ENCODE measurements at regions not wholly inside any gene's neighbourhood (a gene's known extent, or its start where the extent isn't known, plus 50 kb on each side); places are given as distances from the start of the nearest gene placed in this dataset.

- no peak for TF ChIP-seq CTCF (IDR thresholded peaks at IDR 0.05; ENCODE audit: insufficient read depth, low read length)
- no peak for DNase-seq (ENCODE audit: low read depth)
- no peak overlapping the region for H3K4me3 ChIP-seq (ENCODE audit: low read depth, low read length)
These were observed 623.9 kb downstream of the CENPC start for GRCh38 chr4:66921433-66921832.

- H3K4me3 ChIP-seq (ENCODE audit: low read depth, low read length): no peak overlapping the region
- DNase-seq (ENCODE audit: low read depth): no peak
- TF ChIP-seq CTCF (IDR thresholded peaks at IDR 0.05; ENCODE audit: insufficient read depth, low read length): no peak
These were observed 624.8 kb downstream of the CENPC start for GRCh38 chr4:66920514-66920913.

GRCh38 chr4:66911880-66912279, 633.4 kb downstream of the CENPC start:
- no peak for TF ChIP-seq CTCF (IDR thresholded peaks at IDR 0.05; ENCODE audit: insufficient read depth, low read length)
- peak; percentile 90 for DNase-seq (ENCODE audit: low read depth)
- H3K4me3 ChIP-seq (ENCODE audit: low read depth, low read length): no peak overlapping the region

GRCh38 chr4:66906314-66906713, 639.0 kb downstream of the CENPC start:
- no peak for TF ChIP-seq CTCF (IDR thresholded peaks at IDR 0.05; ENCODE audit: insufficient read depth, low read length)
- no peak overlapping the region for H3K4me3 ChIP-seq (ENCODE audit: low read depth, low read length)
- no peak for DNase-seq (ENCODE audit: low read depth)

- no peak for DNase-seq (ENCODE audit: low read depth)
- TF ChIP-seq CTCF (IDR thresholded peaks at IDR 0.05; ENCODE audit: insufficient read depth, low read length): no peak
- H3K4me3 ChIP-seq (ENCODE audit: low read depth, low read length): no peak overlapping the region
These were observed 645.8 kb downstream of the CENPC start for GRCh38 chr4:66899422-66900065.

- H3K4me3 ChIP-seq (ENCODE audit: low read depth, low read length): no peak overlapping the region
- DNase-seq (ENCODE audit: low read depth): no peak
- no peak for TF ChIP-seq CTCF (IDR thresholded peaks at IDR 0.05; ENCODE audit: insufficient read depth, low read length)
These were observed 651.5 kb downstream of the CENPC start for GRCh38 chr4:66893807-66894206.

GRCh38 chr4:66887061-66887460, 658.2 kb downstream of the CENPC start:
- TF ChIP-seq CTCF (IDR thresholded peaks at IDR 0.05; ENCODE audit: insufficient read depth, low read length): no peak
- no peak overlapping the region for H3K4me3 ChIP-seq (ENCODE audit: low read depth, low read length)
- no peak for DNase-seq (ENCODE audit: low read depth)

All from fibroblast of the aortic adventitia (primary cell).